ENCODE measurements at regions not wholly inside any gene's neighbourhood (a gene's known extent, or its start where the extent isn't known, plus 50 kb on each side); places are given as distances from the start of the nearest gene placed in this dataset.

DNA sequence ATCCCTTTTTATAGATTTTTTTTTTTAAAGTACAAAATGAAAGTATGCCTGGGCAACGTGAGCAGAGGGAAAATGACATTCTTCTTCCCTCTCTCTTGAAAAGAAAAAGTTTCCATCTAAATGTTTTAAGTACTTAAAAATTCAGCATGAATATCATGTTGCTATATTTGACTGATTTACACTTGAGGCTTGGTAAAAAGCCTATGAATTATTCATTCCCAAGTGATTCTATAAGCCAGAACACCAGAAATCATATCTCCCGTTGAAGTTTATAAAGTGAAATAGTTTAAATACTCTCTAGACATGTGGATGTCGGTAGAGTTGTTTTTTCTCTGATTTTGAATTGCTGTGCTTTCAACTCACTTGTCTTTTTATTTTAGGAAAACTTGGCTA lies 276.2 kb upstream of the RARB start:
- TF ChIP-seq CTCF (IDR thresholded peaks at IDR 0.05) (no peak), POLR2A (IDR thresholded peaks at IDR 0.05) (no peak)
